ENCODE measurements at regions not wholly inside any gene's neighbourhood (a gene's known extent, or its start where the extent isn't known, plus 50 kb on each side); places are given as distances from the start of the nearest gene placed in this dataset.

GRCh38 chr15:47504624-47505256, 212.6 kb upstream of the SEMA6D start:
- TF ChIP-seq CTCF (IDR thresholded peaks at IDR 0.05; ENCODE audit: insufficient read depth, low read depth, low read length) (no peak), EZH2 (IDR thresholded peaks at IDR 0.05; ENCODE audit: insufficient read depth, low read length) (no peak)

All from astrocyte (in vitro differentiated cells and primary cell).